ENCODE measurements at regions not wholly inside any gene's neighbourhood (a gene's known extent, or its start where the extent isn't known, plus 50 kb on each side); places are given as distances from the start of the nearest gene placed in this dataset.
"Not testable (repeated sequence)": the region's sequence is repeated elsewhere in the genome, so short reads cannot be mapped to it uniquely, and the experiment has no call there.

DNA sequence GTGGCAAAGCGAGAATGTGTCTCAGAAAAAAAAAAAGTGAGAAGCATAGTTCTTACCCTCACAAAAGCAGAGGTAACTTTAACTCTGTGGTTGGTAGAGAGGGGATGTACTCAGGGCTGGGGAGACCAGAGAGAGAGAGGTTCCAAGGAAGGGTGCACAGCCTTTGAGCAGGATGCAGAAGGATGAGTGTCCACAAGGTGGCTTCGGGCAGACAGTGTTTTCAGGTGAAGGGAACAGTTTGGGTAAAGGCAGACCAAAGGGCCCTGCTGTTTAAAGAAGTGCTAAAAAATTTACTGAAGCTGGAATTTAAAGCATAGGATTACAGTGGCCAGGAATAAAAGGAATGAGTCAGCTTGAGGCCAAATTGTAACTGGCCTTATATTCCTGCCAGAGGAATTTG is 2240.6 kb downstream of the EPHA3 start:
- DNase-seq = peak in 1 of 2 experiments; percentile 2

DNA sequence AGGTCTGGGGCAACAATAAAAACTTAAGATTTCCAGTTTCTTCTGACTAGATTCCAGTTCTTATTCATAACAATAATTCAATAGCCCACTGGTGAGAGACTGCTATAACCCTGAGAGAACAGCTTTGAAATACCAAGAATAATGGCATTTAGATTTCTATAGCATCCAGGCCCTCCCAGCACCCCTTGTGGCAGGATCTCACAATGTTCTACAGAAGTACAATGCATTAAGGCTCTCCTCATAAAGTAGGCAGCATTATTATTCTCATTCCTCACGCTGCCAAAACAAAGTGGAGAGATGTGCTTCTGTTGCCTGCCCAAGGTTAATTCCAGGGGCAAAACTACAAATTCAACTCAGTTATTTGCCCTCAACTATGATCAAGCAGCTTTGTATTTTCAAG is 2241.7 kb downstream of the EPHA3 start:
- DNase-seq = not testable (repeated sequence)

GRCh38 chr3:91352161-91352560 is 2244.7 kb downstream of the EPHA3 start:
- not testable (repeated sequence) for DNase-seq

- DNase-seq = not testable (repeated sequence)
Measured at GRCh38 chr3:91359278-91359677, 2251.9 kb downstream of the EPHA3 start.

DNA sequence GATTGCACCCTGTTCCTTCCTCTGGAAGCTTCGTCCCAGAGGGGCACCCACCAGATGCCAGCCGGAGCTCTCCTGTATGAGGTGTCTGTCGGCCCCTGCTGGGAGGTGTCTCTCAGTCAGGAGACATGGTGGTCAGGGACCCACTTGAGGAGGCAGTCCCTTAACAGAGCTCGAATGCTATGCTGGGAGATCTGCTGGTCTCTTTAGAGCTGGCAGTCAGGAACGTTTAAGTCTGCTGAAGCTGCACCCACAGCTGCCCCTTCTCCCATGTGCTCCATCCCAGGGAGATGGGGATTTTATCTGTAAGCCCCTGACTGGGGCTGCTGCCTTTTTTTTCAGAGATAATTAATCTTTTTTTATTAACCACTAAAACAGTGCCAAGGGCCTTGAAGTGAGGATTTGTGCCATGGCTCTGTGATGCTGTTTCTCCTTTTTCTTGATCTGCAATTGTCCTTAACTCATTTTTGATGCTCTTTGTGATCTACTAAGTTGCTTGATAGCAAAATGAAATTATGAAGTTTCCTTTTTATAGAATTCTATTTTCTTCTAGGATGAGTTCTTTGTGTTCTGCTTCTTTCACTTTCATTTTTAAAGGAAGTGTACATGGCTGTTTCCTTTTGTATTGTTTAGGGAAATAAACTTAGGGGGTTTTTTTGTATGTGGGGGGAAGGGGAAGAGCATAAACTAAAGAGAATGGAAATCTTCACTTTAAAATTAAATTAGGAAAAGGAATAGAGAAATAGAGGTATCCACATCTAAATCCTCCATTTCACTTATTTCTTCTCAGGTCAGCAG is 2275.9 kb downstream of the EPHA3 start:
- peak in 1 of 2 experiments; percentile 4 for DNase-seq

DNA sequence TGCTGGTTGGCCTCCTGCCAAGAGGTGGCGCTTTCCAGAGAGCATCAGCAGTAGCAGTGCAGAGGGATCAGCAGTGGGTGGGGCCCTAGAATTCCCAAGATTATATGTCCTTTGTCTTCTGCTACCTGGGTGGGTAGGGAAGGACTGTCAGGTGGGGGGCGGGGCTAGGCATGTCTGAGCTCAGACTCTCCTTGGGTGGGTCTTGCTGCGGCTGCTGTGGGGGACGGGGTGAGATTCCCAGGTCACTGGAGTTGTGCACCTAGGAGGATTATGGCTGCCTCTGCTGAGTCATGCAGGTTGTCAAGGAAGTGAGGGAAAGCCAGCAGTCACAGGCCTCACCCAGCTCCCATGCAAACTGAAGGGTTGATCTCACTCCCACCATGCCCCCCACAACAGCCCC is 2296.5 kb downstream of the EPHA3 start:
- DNase-seq = not testable (repeated sequence)

DNA sequence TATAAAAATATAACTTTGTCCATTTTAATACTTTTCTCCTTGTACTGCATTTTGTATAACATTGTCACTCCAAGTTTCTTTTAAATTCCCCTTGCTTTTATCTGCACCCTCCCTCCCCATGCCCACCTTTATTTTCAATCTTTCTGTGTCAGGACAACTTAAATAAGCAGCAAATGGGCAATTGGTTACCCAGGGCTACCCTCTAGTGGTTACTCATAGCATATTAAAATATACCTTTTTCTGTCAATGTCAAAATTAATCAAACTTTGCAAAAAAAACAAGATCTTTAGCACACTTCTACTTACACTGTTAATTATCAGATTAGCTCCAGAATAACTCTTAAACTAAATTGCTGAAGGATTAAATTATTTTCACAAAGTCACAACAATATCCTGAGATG is 2334.6 kb downstream of the EPHA3 start:
- DNase-seq = not testable (repeated sequence)

DNA sequence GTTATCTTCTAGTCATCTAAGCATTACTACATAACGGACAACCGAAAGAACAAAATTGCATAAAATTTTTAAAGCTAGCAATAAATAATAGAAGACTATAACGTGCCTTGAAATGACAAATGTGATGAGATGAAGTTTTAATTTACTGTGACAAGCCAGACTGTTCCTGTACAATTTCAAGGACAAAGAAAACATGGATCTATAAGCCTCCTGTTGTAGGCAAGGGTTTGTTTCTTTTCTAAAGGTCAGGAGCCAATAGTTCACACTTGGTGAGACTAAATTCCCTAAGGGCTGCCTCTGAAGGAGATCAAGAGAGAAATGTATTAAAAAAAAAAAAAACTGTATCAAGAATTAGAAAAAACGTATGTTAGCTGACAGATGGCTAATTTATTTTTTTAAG is 2335.1 kb downstream of the EPHA3 start:
- not testable (repeated sequence) for DNase-seq

DNA sequence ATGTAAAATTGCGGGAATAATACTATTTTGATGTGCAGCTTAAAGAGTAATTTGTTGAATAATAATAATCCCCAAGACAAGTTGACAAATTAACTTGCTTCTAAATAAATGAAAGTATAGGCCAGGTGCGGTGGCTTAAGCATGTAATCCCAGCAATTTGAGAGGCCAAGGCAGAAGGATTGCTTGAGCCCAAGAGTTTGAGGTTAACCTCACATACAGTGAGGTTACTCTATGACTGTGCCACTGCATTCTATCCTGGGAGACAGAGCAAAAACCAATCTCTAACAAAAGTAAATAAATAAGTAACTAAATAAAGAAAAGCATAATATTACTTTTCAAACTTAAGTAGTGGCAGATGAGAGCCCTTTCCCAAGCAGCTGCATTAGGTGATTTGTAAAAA is 2341.0 kb downstream of the EPHA3 start:
- DNase-seq = not testable (repeated sequence)

DNA sequence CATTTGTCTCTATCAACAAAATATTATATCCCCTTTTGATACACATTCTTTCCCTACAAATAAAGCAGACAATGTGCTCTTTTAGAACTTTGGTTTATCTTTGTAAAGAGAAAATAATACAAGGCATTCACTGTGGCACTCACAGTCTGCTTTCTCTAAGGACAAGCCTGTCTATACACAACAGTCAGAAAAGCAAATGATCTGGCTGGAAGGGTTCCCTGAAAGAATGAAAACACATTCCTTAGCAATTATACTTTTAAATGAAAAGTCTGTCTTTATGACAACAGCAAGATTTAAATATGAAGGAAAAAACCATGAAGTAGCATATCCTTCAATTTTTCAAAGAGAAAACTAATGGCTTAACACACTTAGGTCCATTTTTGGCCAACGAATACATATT is 2359.1 kb downstream of the EPHA3 start:
- not testable (repeated sequence) for DNase-seq

DNA sequence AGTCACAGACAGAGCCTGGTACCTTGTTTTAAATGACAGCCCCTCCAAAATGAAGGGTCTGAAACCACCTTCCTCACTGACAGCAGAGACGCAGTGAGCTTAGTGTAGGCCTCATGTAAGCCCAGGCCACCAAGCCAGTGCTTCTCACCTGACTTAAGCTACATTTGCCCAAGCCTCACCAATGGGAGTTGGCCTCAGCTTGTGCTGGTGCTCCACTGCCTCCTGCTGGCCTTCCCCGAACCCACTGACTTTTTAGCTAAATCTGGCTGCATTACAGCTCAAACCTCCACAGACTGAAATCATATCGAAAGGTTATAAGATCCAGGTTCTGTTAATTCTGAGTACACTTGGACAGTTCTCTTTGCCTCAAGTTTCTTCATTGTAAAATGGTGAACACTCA is 2361.8 kb downstream of the EPHA3 start:
- DNase-seq = not testable (repeated sequence)

DNA sequence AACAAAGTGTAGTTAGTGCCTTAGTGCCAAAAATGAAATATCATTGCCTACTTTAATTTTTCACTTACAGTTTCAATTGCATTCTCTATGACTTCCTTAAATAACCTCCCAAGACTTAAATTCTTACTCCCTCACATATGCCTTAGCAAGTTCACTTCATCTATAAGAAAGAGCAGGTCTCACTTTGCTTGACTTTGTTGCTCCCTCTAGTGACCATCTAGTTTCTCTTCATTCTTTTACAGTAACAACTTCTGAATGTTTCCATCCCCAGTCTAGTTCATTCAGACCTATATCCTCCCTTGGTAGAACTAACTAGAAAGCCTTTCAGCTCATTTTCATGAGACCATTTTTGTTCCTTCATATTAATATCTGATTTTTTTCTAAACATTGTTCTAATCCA is 2377.6 kb downstream of the EPHA3 start:
- DNase-seq = peak; percentile 61 to 69

- DNase-seq = not testable (repeated sequence)
Measured at GRCh38 chr3:91485891-91486290, 2378.5 kb downstream of the EPHA3 start.

- DNase-seq = not testable (repeated sequence)
Measured at GRCh38 chr3:91497712-91498111, 2390.3 kb downstream of the EPHA3 start.

- not testable (repeated sequence) for DNase-seq
Measured at GRCh38 chr3:91499850-91500249, 2392.4 kb downstream of the EPHA3 start.

GRCh38 chr3:91504874-91505273 is 2397.5 kb downstream of the EPHA3 start:
- DNase-seq = not testable (repeated sequence)
